Testis (tissue), 2 donors: ENCODE measurements at regions not wholly inside any gene's neighbourhood (a gene's known extent, or its start where the extent isn't known, plus 50 kb on each side); places are given as distances from the start of the nearest gene placed in this dataset.

Experiments
- DNase-seq: peaks from one replicate; pipeline ENCODE4 v3.0.0-alpha.2; 2019
- H3K27ac ChIP-seq, 2 donors: fragments of 200-600 bp; sonication (generic); one replicate each; pipeline ENCODE4 v1.5.1; 2019
- H3K27me3 ChIP-seq: fragments of 200-600 bp; sonication (generic); one replicate; pipeline ENCODE4 v1.5.1; 2019
- H3K36me3 ChIP-seq: fragments of 200-600 bp; sonication (generic); one replicate; pipeline ENCODE4 v1.5.1; 2017; ENCODE audit warnings: low read depth; ENCODE audit errors: missing control alignments
- H3K4me1 ChIP-seq: fragments of 200-600 bp; sonication (generic); one replicate; pipeline ENCODE4 v1.5.1; 2019
- H3K4me3 ChIP-seq, 2 donors: fragments of 200-600 bp; sonication (generic); one replicate each; pipeline ENCODE4 v1.5.1; 2017 to 2019
- H3K9me3 ChIP-seq: fragments of 200-600 bp; sonication (generic); one replicate; pipeline ENCODE4 v1.5.1; 2017
- CTCF ChIP-seq, 3 experiments: fragments of 450-650 bp in 2 of 3; fragments of 200-600 bp in 1 of 3; sonication (generic) in 1 of 3; IDR thresholded peaks; one replicate each; pipeline ENCODE4 v1.5.1; 2016 to 2019; ENCODE audit warnings: antibody characterized with exemption in 3 of 3, mild to moderate bottlenecking in 2 of 3, moderate library complexity in 1 of 3
- POLR2A ChIP-seq: fragments of 450-650 bp; IDR thresholded peaks from one replicate; pipeline ENCODE4 v1.6.1; 2017; ENCODE audit warnings: antibody characterized with exemption, mild to moderate bottlenecking, moderate library complexity
- WGBS, 2 donors: methylation state at CpG; one replicate each; pipeline ENCODE4 v1.1.5; 2018; 5-methylcytosine and 5-hydroxymethylcytosine counted together
- intact Hi-C: fragments of 100-400 bp; cut with DNase I; formaldehyde crosslinking; loops from one replicate; pipeline ENCODE4 v1.15.1; 2023; ENCODE audit warnings: low total_unique reads

- Histone ChIP-seq H3K27me3 (no peaks in the 10 kb centered on the region), H3K36me3 (no peaks in the 10 kb centered on the region), H3K4me1 (no peaks in the 10 kb centered on the region), H3K27ac (no peak overlapping the region), H3K9me3 (no peaks in the 10 kb centered on the region), H3K4me3 (no peak overlapping the region)
- no peak for DNase-seq
- intact Hi-C loops, result no loop called here
- no peak for TF ChIP-seq CTCF (IDR thresholded peaks at IDR 0.05)
- no peak for TF ChIP-seq POLR2A
- 58 to 59% methylated on average over 5 of the region's 5 CpGs for WGBS, 2 donors
Observed at GRCh38 chr5:166532456-166533220, 1758.8 kb upstream of the WWC1 start.

DNA sequence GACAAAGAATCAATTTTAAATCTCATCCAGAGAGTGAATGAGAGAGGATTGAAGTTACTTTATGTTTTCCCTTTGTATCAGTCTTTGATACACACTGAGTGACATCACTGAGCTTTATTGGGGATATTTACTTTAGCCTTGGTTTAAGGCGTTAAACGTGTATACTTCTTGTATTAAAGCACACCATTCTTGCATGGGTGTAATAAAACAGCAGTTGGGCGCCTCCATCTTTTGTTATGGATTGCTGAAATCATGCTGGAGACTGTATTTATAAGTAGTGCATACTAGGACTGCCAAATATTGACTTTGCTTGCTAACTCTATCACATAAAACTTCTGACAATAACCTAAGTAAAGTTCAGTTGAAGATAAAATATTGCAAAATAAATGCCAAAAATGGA is 1755.8 kb upstream of the WWC1 start:
- no peaks in the 10 kb centered on the region for H3K27me3 ChIP-seq
- DNase-seq, result no peak
- H3K4me1 ChIP-seq, result no peaks in the 10 kb centered on the region
- no peaks in the 10 kb centered on the region for H3K36me3 ChIP-seq
- H3K4me3 ChIP-seq, result no peak overlapping the region
- H3K27ac ChIP-seq, result no peak overlapping the region
- WGBS, 2 donors, result 87% methylated on average over 3 of the region's 3 CpGs
- intact Hi-C loops, result no loop called here
- TF ChIP-seq POLR2A (no peak), CTCF (IDR thresholded peaks at IDR 0.05) (no peak)
- H3K9me3 ChIP-seq, result no peaks in the 10 kb centered on the region

DNA sequence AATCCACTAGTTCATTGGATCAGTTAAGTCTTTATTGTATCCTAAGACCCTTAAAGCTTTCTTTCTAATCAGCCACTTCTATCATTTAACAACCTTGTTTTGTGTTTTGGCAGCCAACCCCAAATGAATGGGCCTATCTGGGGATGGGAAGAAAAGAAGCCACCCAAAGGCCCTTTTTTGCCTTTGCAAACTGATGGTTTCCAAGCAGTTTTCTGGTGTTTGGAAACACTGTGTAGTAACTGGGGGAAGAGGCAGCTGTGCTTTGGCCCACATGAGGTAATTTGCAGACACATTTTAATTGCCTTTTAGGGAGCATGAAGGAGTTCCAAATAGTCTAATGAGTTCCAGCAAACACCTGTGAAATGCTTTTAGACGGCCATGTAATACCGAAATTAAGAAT is 1751.3 kb upstream of the WWC1 start:
- DNase-seq, result no peak
- Histone ChIP-seq H3K9me3 (no peaks in the 10 kb centered on the region), H3K4me1 (no peaks in the 10 kb centered on the region), H3K4me3 (no peak overlapping the region), H3K27me3 (no peaks in the 10 kb centered on the region), H3K36me3 (no peaks in the 10 kb centered on the region), H3K27ac (no peak overlapping the region)
- TF ChIP-seq CTCF (IDR thresholded peaks at IDR 0.05) (no peak), POLR2A (no peak)
- 20 to 34% methylated on average over 2 of the region's 2 CpGs for WGBS, 2 donors
- intact Hi-C loops, result no loop called here

DNA sequence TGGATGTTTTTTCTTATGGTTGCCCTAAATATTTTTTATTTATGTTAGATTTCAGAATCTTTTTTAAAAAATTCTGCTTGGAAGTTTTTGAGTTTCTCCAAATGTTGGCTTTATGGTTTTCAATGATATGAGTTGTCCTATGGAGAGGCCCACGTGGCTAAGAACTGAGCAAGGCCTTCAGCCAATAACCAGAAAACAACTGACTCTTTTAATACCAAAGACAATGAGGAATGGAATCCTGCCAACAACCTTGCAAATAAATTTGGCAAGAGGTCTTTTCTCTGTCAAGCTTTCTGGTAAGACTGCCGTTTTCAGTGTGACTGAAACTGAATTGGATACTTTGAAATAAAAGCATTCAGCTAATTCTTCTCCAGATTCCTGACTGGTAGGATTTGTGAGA is 1740.1 kb upstream of the WWC1 start:
- TF ChIP-seq POLR2A, result no peak
- no peak for TF ChIP-seq CTCF (IDR thresholded peaks at IDR 0.05)
- WGBS, 2 donors, result 13 to 19% methylated on average over 2 of the region's 2 CpGs
- no peak overlapping the region for H3K27ac ChIP-seq
- DNase-seq, result peak; percentile 60
- H3K9me3 ChIP-seq, result no peaks in the 10 kb centered on the region
- intact Hi-C loops, result no loop called here
- no peak overlapping the region for H3K4me3 ChIP-seq
- no peaks in the 10 kb centered on the region for H3K4me1 ChIP-seq
- H3K27me3 ChIP-seq, result no peaks in the 10 kb centered on the region
- H3K36me3 ChIP-seq, result no peaks in the 10 kb centered on the region

- intact Hi-C loops, result no loop called here
- TF ChIP-seq CTCF (IDR thresholded peaks at IDR 0.05) (no peak), POLR2A (no peak)
- H3K27me3 ChIP-seq, result no peaks in the 10 kb centered on the region
Observed at GRCh38 chr5:166553778-166554177, 1737.7 kb upstream of the WWC1 start.

More at GRCh38 chr5:166553778-166554177, 1737.7 kb upstream of the WWC1 start:
- DNase-seq, result no peak
- Histone ChIP-seq H3K27ac (no peak overlapping the region), H3K4me1 (no peaks in the 10 kb centered on the region), H3K4me3 (no peak overlapping the region), H3K36me3 (no peaks in the 10 kb centered on the region), H3K9me3 (no peaks in the 10 kb centered on the region)
- WGBS, 2 donors, result 93 to 94% methylated on average over 7 of the region's 7 CpGs
